GM23338 (cell line): ENCODE measurements at regions not wholly inside any gene's neighbourhood (a gene's known extent, or its start where the extent isn't known, plus 50 kb on each side); places are given as distances from the start of the nearest gene placed in this dataset.

Source experiments
- ATAC-seq: fragments of 200-7000 bp; cut with Tn5 transposase; 3 replicates; pipeline ENCODE4 v1.9.1; 2020
- DNase-seq: peaks from one replicate; pipeline ENCODE4 v3.0.0-alpha.2; 2015; ENCODE audit warnings: low spot score
- H2AFZ ChIP-seq: fragments of 200-600 bp; sonication (generic); 2 replicates; pipeline ENCODE4 v1.8.0; 2016; ENCODE audit warnings: antibody characterized with exemption, mild to moderate bottlenecking, moderate library complexity
- H3F3A ChIP-seq: fragments of 200-600 bp; sonication (generic); replicated peaks from 2 replicates; pipeline ENCODE4 v1.8.0; 2017; ENCODE audit warnings: antibody characterized with exemption, mixed run types, low read depth
- H3K27ac ChIP-seq: fragments of 200-600 bp; sonication (generic); 2 replicates; pipeline ENCODE4 v1.6.1; 2016; ENCODE audit warnings: low read depth
- H3K27me3 ChIP-seq: fragments of 200-600 bp; sonication (generic); 2 replicates; pipeline ENCODE4 v1.8.0; 2016; ENCODE audit warnings: mild to moderate bottlenecking, mixed run types, moderate library complexity; ENCODE audit not compliant: insufficient read depth
- H3K36me3 ChIP-seq: fragments of 200-600 bp; sonication (generic); 2 replicates; pipeline ENCODE4 v1.8.0; 2016; ENCODE audit warnings: mild to moderate bottlenecking; ENCODE audit not compliant: insufficient read depth
- H3K4me1 ChIP-seq: fragments of 200-600 bp; sonication (generic); 2 replicates; pipeline ENCODE4 v1.8.0; 2016; ENCODE audit warnings: mild to moderate bottlenecking, moderate library complexity; ENCODE audit not compliant: insufficient read depth
- H3K4me2 ChIP-seq: fragments of 200-600 bp; sonication (generic); 2 replicates; pipeline ENCODE4 v1.7.1; 2017; ENCODE audit warnings: mixed run types
- H3K4me3 ChIP-seq: fragments of 200-600 bp; sonication (generic); 2 replicates; pipeline ENCODE4 v1.6.1; 2016; ENCODE audit warnings: mixed run types
- H3K79me2 ChIP-seq: fragments of 200-600 bp; sonication (generic); replicated peaks from 2 replicates; pipeline ENCODE4 v1.8.0; 2017; ENCODE audit warnings: mild to moderate bottlenecking; ENCODE audit not compliant: insufficient read depth
- H3K9me2 ChIP-seq: fragments of 200-600 bp; sonication (generic); 2 replicates; pipeline ENCODE4 v1.8.0; 2017; ENCODE audit not compliant: insufficient read depth
- H4K20me1 ChIP-seq: fragments of 200-600 bp; sonication (generic); replicated peaks from 2 replicates; pipeline ENCODE4 v1.8.0; 2017; ENCODE audit warnings: mild to moderate bottlenecking; ENCODE audit not compliant: insufficient read depth
- H3K27ac Mint-ChIP-seq: 2 replicates; pipeline ENCODE4 v1.8.0; 2020; ENCODE audit warnings: inconsistent platforms, mild to moderate bottlenecking, moderate library complexity, mixed read lengths
- H3K27me3 Mint-ChIP-seq: 3 replicates; pipeline ENCODE4 v1.8.0; 2022; ENCODE audit warnings: low read depth, mild to moderate bottlenecking, moderate library complexity, mixed read lengths, inconsistent platforms; ENCODE audit not compliant: insufficient read depth, poor library complexity
- H3K36me3 Mint-ChIP-seq: 3 replicates; pipeline ENCODE4 v1.8.0; 2021; ENCODE audit warnings: low read depth, mild to moderate bottlenecking, inconsistent platforms, moderate library complexity, mixed read lengths
- H3K4me1 Mint-ChIP-seq: 3 replicates; pipeline ENCODE4 v1.8.0; 2020; ENCODE audit warnings: mild to moderate bottlenecking, inconsistent platforms, mixed read lengths
- H3K4me3 Mint-ChIP-seq: 3 replicates; pipeline ENCODE4 v1.8.0; 2021; ENCODE audit warnings: moderate library complexity, mild to moderate bottlenecking, inconsistent platforms, mixed read lengths
- H3K9me3 Mint-ChIP-seq: 3 replicates; pipeline ENCODE4 v1.8.0; 2020; ENCODE audit warnings: moderate library complexity, mild to moderate bottlenecking, inconsistent platforms, mixed read lengths
- ETS1 ChIP-seq: IDR thresholded peaks from 2 replicates; pipeline ENCODE4 v1.6.1; 2016; ENCODE audit warnings: antibody characterized with exemption
- EZH2phosphoT487 ChIP-seq: fragments of 200-600 bp; sonication (generic); IDR thresholded peaks from one replicate; pipeline ENCODE4 v1.8.1; 2018; ENCODE audit warnings: antibody characterized with exemption; ENCODE audit not compliant: unreplicated experiment
- JUNB ChIP-seq: IDR thresholded peaks from one replicate; pipeline ENCODE4 v1.6.1; 2016; ENCODE audit warnings: antibody characterized with exemption; ENCODE audit not compliant: unreplicated experiment
- NANOG ChIP-seq: IDR thresholded peaks from 2 replicates; pipeline ENCODE4 v1.6.1; 2016; ENCODE audit warnings: antibody characterized with exemption, borderline replicate concordance
- POLR2AphosphoS5 ChIP-seq: IDR thresholded peaks from 2 replicates; pipeline ENCODE4 v1.6.1; 2016; ENCODE audit warnings: antibody characterized with exemption, low read depth
- STAT1 ChIP-seq: IDR thresholded peaks from one replicate; pipeline ENCODE4 v1.6.1; 2016; ENCODE audit warnings: antibody characterized with exemption; ENCODE audit not compliant: unreplicated experiment
- ZNF114 ChIP-seq: fragments of 250-450 bp; sonication (Bioruptor Pico); IDR thresholded peaks from 2 replicates; pipeline ENCODE4 v1.5.0; 2020; ENCODE audit warnings: mild to moderate bottlenecking, moderate library complexity
- ZNF331 ChIP-seq: fragments of 250-450 bp; sonication (Bioruptor Pico); IDR thresholded peaks from 2 replicates; pipeline ENCODE4 v1.5.0; 2020; ENCODE audit warnings: low read depth, mild to moderate bottlenecking, moderate library complexity
- ZNF462 ChIP-seq: fragments of 250-450 bp; sonication (Bioruptor Pico); IDR thresholded peaks from 2 replicates; pipeline ENCODE4 v1.5.0; 2020; ENCODE audit warnings: mild to moderate bottlenecking, moderate library complexity
- TF ChIP-seq, protein P1 (sequence below), 2 experiments: fragments of 200-600 bp in 1 of 2; sonication (generic) in 1 of 2; conservative IDR thresholded peaks; 2 replicates each; pipeline versions ENCODE4 v1.5.1 to v1.6.1; 2016 to 2017; ENCODE audit warnings: antibody characterized with exemption in 2 of 2, low read depth in 2 of 2, mild to moderate bottlenecking in 2 of 2, moderate library complexity in 1 of 2

- Histone ChIP-seq H3K9me2 (no peaks in the 10 kb centered on the region), H3F3A (no peaks in the 10 kb centered on the region), H3K27ac (no peak overlapping the region), H3K4me2 (no peak overlapping the region), H4K20me1 (no peaks in the 10 kb centered on the region), H3K27me3 (no peaks in the 10 kb centered on the region), H3K4me3 (no peak overlapping the region), H3K79me2 (no peaks in the 10 kb centered on the region), H3K4me1 (peaks cover 8% of the 10 kb centered on the region), H2AFZ (no peak overlapping the region), H3K36me3 (no peaks in the 10 kb centered on the region)
- Mint-ChIP-seq H3K27ac (no peak overlapping the region), H3K4me3 (no peak overlapping the region), H3K36me3 (no peaks in the 10 kb centered on the region), H3K4me1 (peaks cover 12% of the 10 kb centered on the region), H3K9me3 (no peaks in the 10 kb centered on the region; the same call in 2 of the 3 replicates), H3K27me3 (no peaks in the 10 kb centered on the region)
- no peak for TF ChIP-seq ZNF114 (CRISPR knock-in tag)
- DNase-seq (no peak), ATAC-seq (no peak)
These were observed 125.4 kb downstream of the ATXN3L start for GRCh38 chrX:13194291-13195103.

DNA sequence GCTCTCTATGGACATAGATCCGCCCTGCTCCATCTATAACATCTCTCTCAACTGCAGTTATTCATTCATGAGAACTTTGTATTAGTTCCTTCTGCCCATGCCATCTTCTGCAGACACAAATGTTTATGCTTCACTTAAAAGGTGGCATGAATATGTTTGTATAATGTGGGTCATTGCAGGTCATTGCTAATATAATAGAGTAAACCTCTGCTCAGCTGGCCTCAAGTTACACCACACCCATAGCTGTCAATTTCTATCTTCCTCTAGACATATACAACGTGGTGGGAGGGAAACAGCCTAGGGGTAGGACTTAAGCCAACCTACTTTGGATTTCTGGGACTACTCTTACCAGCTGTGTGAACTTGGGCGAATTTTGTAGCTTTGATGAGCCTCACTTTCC, 129.8 kb downstream of the ATXN3L start:
- no peaks in the 10 kb centered on the region for H4K20me1 ChIP-seq
- no peaks in the 10 kb centered on the region for H3K79me2 ChIP-seq
- H3K36me3 Mint-ChIP-seq = no peaks in the 10 kb centered on the region
- no peak for ATAC-seq
- no peak overlapping the region for H3K27ac Mint-ChIP-seq
- no peak overlapping the region for H2AFZ ChIP-seq
- H3K9me2 ChIP-seq = no peaks in the 10 kb centered on the region
- H3K4me2 ChIP-seq = no peak overlapping the region
- H3K9me3 Mint-ChIP-seq = no peaks in the 10 kb centered on the region
- no peaks in the 10 kb centered on the region for H3K27me3 Mint-ChIP-seq
- H3K4me1 Mint-ChIP-seq = no peaks in the 10 kb centered on the region
- H3K27ac ChIP-seq = no peak overlapping the region
- no peak for DNase-seq
- H3K4me3 ChIP-seq = no peak overlapping the region
- H3K4me1 ChIP-seq = no peaks in the 10 kb centered on the region
- H3K4me3 Mint-ChIP-seq = no peak overlapping the region
- no peaks in the 10 kb centered on the region for H3F3A ChIP-seq
- no peaks in the 10 kb centered on the region for H3K27me3 ChIP-seq
- no peaks in the 10 kb centered on the region for H3K36me3 ChIP-seq
- no peak for TF ChIP-seq STAT1
- TF ChIP-seq EZH2phosphoT487 = no peak
- no peak for TF ChIP-seq POLR2AphosphoS5
- TF ChIP-seq JUNB = no peak
- TF ChIP-seq ZNF462 (CRISPR knock-in tag) = no peak
- no peak for TF ChIP-seq ZNF331 (CRISPR knock-in tag)
- TF ChIP-seq NANOG = no peak
- TF ChIP-seq, protein P1, sequence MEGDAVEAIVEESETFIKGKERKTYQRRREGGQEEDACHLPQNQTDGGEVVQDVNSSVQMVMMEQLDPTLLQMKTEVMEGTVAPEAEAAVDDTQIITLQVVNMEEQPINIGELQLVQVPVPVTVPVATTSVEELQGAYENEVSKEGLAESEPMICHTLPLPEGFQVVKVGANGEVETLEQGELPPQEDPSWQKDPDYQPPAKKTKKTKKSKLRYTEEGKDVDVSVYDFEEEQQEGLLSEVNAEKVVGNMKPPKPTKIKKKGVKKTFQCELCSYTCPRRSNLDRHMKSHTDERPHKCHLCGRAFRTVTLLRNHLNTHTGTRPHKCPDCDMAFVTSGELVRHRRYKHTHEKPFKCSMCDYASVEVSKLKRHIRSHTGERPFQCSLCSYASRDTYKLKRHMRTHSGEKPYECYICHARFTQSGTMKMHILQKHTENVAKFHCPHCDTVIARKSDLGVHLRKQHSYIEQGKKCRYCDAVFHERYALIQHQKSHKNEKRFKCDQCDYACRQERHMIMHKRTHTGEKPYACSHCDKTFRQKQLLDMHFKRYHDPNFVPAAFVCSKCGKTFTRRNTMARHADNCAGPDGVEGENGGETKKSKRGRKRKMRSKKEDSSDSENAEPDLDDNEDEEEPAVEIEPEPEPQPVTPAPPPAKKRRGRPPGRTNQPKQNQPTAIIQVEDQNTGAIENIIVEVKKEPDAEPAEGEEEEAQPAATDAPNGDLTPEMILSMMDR (conservative IDR thresholded peaks at IDR 0.05; ENCODE audit: low read depth in 2 of 2) = no peak
- no peak for TF ChIP-seq ETS1
